ENCODE measurements at regions not wholly inside any gene's neighbourhood (a gene's known extent, or its start where the extent isn't known, plus 50 kb on each side); places are given as distances from the start of the nearest gene placed in this dataset.

GRCh38 chr2:160932960-160933359 is 227.3 kb upstream of the TANK start:
- no peak for TF ChIP-seq CTCF (IDR thresholded peaks at IDR 0.05; ENCODE audit: unreplicated experiment)
- H3K4me1 Mint-ChIP-seq, result peaks cover 14% of the 10 kb centered on the region
- no peak for DNase-seq (ENCODE audit: low spot score in 2 of 2, unreplicated experiment in 2 of 2)
- no peaks in the 10 kb centered on the region for H3K36me3 Mint-ChIP-seq
- no peak overlapping the region for H3K27ac Mint-ChIP-seq
- H3K27me3 Mint-ChIP-seq (ENCODE audit: low read depth), result no peaks in the 10 kb centered on the region
- peaks cover 7% of the 10 kb centered on the region for H3K9me3 Mint-ChIP-seq
- no peak overlapping the region for H3K4me3 Mint-ChIP-seq

- peaks cover 3% of the 10 kb centered on the region for H3K4me1 Mint-ChIP-seq
Measured at GRCh38 chr2:160934263-160934662, 226.0 kb upstream of the TANK start.

GRCh38 chr2:160934991-160935390 is 225.2 kb upstream of the TANK start:
- H3K9me3 Mint-ChIP-seq, result peaks cover 7% of the 10 kb centered on the region
- H3K27ac Mint-ChIP-seq, result no peak overlapping the region
- TF ChIP-seq CTCF (IDR thresholded peaks at IDR 0.05; ENCODE audit: unreplicated experiment), result no peak
- H3K4me1 Mint-ChIP-seq, result peaks cover 2% of the 10 kb centered on the region
- no peak for DNase-seq (ENCODE audit: low spot score in 2 of 2, unreplicated experiment in 2 of 2)
- no peaks in the 10 kb centered on the region for H3K36me3 Mint-ChIP-seq
- no peaks in the 10 kb centered on the region for H3K27me3 Mint-ChIP-seq (ENCODE audit: low read depth)
- H3K4me3 Mint-ChIP-seq, result no peak overlapping the region

More at GRCh38 chr2:160934263-160934662, 226.0 kb upstream of the TANK start:
- no peak for TF ChIP-seq CTCF (IDR thresholded peaks at IDR 0.05; ENCODE audit: unreplicated experiment)
- DNase-seq (ENCODE audit: low spot score in 2 of 2, unreplicated experiment in 2 of 2), result no peak
- Mint-ChIP-seq H3K27ac (no peak overlapping the region), H3K4me3 (no peak overlapping the region), H3K36me3 (no peaks in the 10 kb centered on the region), H3K9me3 (peaks cover 7% of the 10 kb centered on the region), H3K27me3 (ENCODE audit: low read depth) (no peaks in the 10 kb centered on the region)

- Mint-ChIP-seq H3K9me3 (peaks cover 7% of the 10 kb centered on the region), H3K4me3 (no peak overlapping the region), H3K27me3 (ENCODE audit: low read depth) (no peaks in the 10 kb centered on the region), H3K4me1 (peaks cover 7% of the 10 kb centered on the region), H3K27ac (no peak overlapping the region), H3K36me3 (no peaks in the 10 kb centered on the region)
- no peak for DNase-seq (ENCODE audit: low spot score in 2 of 2, unreplicated experiment in 2 of 2)
- TF ChIP-seq CTCF (IDR thresholded peaks at IDR 0.05; ENCODE audit: unreplicated experiment), result no peak
Measured at GRCh38 chr2:160936044-160936806, 224.0 kb upstream of the TANK start.

- Mint-ChIP-seq H3K9me3 (peaks cover 7% of the 10 kb centered on the region), H3K36me3 (no peaks in the 10 kb centered on the region), H3K4me3 (no peak overlapping the region), H3K27me3 (ENCODE audit: low read depth) (no peaks in the 10 kb centered on the region), H3K4me1 (peaks cover 10% of the 10 kb centered on the region), H3K27ac (no peak overlapping the region)
- TF ChIP-seq CTCF (IDR thresholded peaks at IDR 0.05; ENCODE audit: unreplicated experiment), result no peak
- no peak for DNase-seq (ENCODE audit: low spot score in 2 of 2, unreplicated experiment in 2 of 2)
Measured at GRCh38 chr2:160940271-160940670, 220.0 kb upstream of the TANK start.
